Breast epithelium (tissue), 4 donors: ENCODE measurements at regions not wholly inside any gene's neighbourhood (a gene's known extent, or its start where the extent isn't known, plus 50 kb on each side); places are given as distances from the start of the nearest gene placed in this dataset.
"Not testable (repeated sequence)": the region's sequence is repeated elsewhere in the genome, so short reads cannot be mapped to it uniquely, and the experiment has no call there.

Experiments
- DNase-seq, 2 donors: peaks; one replicate each; pipeline ENCODE4 v3.0.0-alpha.2; 2019; ENCODE audit warnings: low spot score in 2 of 2
- H3K27ac ChIP-seq, 2 donors: fragments of 200-600 bp; sonication (generic) in 1 of 2; one replicate each; pipeline ENCODE4 v1.5.1; 2016 to 2019; ENCODE audit warnings: mild to moderate bottlenecking in 1 of 2
- H3K27me3 ChIP-seq, 2 donors: fragments of 200-600 bp; sonication (generic) in 1 of 2; one replicate each; pipeline versions ENCODE4 v1.5.1 to v1.6.0; 2017 to 2019; ENCODE audit warnings: control low read depth in 1 of 2, mild to moderate bottlenecking in 1 of 2
- H3K36me3 ChIP-seq: fragments of 200-600 bp; one replicate; pipeline ENCODE4 v1.5.1; 2019
- H3K4me1 ChIP-seq, 2 donors: fragments of 200-600 bp; sonication (generic); one replicate each; pipeline ENCODE4 v1.5.1; 2016 to 2019; ENCODE audit warnings: control low read depth in 1 of 2
- H3K4me3 ChIP-seq, 3 donors: fragments of 200-600 bp; sonication (generic); 1 replicate in 2 of 3; 2 replicates in 1 of 3; pipeline ENCODE4 v1.5.1; 2016 to 2019; ENCODE audit warnings: mild to moderate bottlenecking in 3 of 3, moderate library complexity in 2 of 3
- H3K9me3 ChIP-seq, 2 donors: fragments of 200-600 bp; sonication (generic) in 1 of 2; one replicate each; pipeline ENCODE4 v1.5.1; 2016 to 2019; ENCODE audit warnings: control low read depth in 1 of 2
- POLR2A ChIP-seq: fragments of 450-650 bp; IDR thresholded peaks from one replicate; pipeline ENCODE4 v1.6.1; 2016; ENCODE audit warnings: antibody characterized with exemption, mild to moderate bottlenecking, moderate library complexity
- POLR2AphosphoS5 ChIP-seq, 3 donors: sonication (generic); formaldehyde crosslinking; IDR thresholded peaks; one replicate each; pipeline ENCODE4 v1.6.1; 2017; ENCODE audit warnings: antibody characterized with exemption in 3 of 3
- intact Hi-C: fragments of 100-400 bp; cut with DNase I; formaldehyde crosslinking; loops from one replicate; pipeline ENCODE4 v1.15.1; 2023; ENCODE audit warnings: low total_unique reads
- TF ChIP-seq, protein P1 (sequence below), 3 donors: fragments of 450-650 bp; IDR thresholded peaks; one replicate each; pipeline ENCODE4 v1.5.1; 2016 to 2017; ENCODE audit warnings: antibody characterized with exemption in 3 of 3, mild to moderate bottlenecking in 3 of 3, moderate library complexity in 3 of 3

DNA sequence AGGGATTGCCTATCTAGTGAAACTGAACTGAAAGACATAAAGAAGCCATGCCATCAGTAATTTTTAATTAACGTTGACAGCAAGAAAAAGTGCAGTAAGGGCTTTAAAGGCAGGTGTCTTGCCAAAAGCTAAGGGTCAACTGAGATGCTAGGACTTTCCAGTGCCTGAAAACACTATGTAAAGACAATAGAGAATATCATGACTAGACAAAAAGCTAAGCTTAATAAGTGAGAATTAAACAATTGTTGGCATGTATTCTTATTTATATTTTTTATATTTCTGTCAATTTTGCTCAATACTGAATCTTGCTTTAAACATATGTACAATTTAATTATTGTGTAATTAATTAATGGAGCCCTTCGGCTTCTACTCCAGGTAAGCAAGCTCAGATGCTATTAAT, 803.1 kb downstream of the IGSF11 start:
- DNase-seq: no peak

DNA sequence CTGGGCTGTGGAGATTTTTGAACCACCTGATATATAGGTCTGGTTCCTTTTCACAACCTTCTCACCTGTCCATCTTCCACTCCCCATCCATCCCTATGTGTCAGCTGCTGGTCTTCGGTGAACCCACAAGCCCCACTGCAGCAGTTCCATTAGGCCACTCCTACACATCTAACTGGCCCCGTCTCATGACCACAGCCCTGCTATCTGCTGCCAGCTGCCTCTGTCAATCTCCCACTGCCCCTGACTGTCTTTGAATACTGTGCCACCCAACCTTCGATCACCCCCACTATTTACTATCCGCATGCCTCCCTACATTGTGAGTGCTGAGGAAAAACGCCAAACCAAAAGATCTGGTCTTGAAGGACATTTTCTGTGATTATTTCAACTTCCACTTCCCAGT, 795.4 kb downstream of the IGSF11 start:
- intact Hi-C loops: no loop called here
- no peaks in the 10 kb centered on the region for H3K36me3 ChIP-seq

More for the DNA sequence above, 803.1 kb downstream of the IGSF11 start:
- no peak for TF ChIP-seq POLR2A
- TF ChIP-seq POLR2AphosphoS5 (IDR thresholded peaks at IDR 0.05): no peak
- TF ChIP-seq, protein P1, sequence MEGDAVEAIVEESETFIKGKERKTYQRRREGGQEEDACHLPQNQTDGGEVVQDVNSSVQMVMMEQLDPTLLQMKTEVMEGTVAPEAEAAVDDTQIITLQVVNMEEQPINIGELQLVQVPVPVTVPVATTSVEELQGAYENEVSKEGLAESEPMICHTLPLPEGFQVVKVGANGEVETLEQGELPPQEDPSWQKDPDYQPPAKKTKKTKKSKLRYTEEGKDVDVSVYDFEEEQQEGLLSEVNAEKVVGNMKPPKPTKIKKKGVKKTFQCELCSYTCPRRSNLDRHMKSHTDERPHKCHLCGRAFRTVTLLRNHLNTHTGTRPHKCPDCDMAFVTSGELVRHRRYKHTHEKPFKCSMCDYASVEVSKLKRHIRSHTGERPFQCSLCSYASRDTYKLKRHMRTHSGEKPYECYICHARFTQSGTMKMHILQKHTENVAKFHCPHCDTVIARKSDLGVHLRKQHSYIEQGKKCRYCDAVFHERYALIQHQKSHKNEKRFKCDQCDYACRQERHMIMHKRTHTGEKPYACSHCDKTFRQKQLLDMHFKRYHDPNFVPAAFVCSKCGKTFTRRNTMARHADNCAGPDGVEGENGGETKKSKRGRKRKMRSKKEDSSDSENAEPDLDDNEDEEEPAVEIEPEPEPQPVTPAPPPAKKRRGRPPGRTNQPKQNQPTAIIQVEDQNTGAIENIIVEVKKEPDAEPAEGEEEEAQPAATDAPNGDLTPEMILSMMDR (IDR thresholded peaks at IDR 0.05): no peak
- intact Hi-C loops: no loop called here
- Histone ChIP-seq H3K27me3 (no peaks in the 10 kb centered on the region), H3K4me1 (no peaks in the 10 kb centered on the region), H3K36me3 (no peaks in the 10 kb centered on the region), H3K4me3 (no peak overlapping the region), H3K9me3 (no peaks in the 10 kb centered on the region), H3K27ac (no peak overlapping the region)

DNA sequence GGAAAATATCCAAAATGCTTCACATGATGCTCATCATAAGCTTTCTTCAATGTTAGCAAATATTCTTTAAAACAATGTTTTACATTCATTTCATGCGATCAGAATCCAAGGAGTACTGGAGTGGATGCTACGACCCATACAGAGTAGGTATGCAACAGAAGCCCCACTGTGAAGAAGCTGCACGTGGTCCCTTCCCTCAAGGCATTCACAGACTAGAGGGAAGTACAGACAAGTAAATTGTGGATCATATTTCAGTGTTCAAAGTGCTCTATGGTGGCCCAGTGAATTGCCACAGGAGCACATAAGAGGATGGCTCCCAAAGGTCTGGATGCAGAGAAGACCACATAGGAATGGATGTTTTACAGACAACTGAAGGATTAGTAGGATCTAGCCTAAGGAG, 789.9 kb downstream of the IGSF11 start:
- Histone ChIP-seq H3K4me1 (no peaks in the 10 kb centered on the region), H3K27ac (no peak overlapping the region), H3K36me3 (no peaks in the 10 kb centered on the region), H3K27me3 (no peaks in the 10 kb centered on the region), H3K9me3 (no peaks in the 10 kb centered on the region), H3K4me3 (no peak overlapping the region)
- no peak for DNase-seq
- intact Hi-C loops: no loop called here
- TF ChIP-seq POLR2AphosphoS5 (IDR thresholded peaks at IDR 0.05) (no peak), POLR2A (no peak)
- TF ChIP-seq, protein P1 (IDR thresholded peaks at IDR 0.05): no peak

More for the DNA sequence above, 795.4 kb downstream of the IGSF11 start:
- Histone ChIP-seq H3K9me3 (no peaks in the 10 kb centered on the region), H3K27me3 (no peaks in the 10 kb centered on the region), H3K4me3 (no peak overlapping the region), H3K4me1 (no peaks in the 10 kb centered on the region), H3K27ac (no peak overlapping the region)
- DNase-seq: no peak
- TF ChIP-seq, protein P1 (IDR thresholded peaks at IDR 0.05): no peak
- TF ChIP-seq POLR2A: no peak
- TF ChIP-seq POLR2AphosphoS5 (IDR thresholded peaks at IDR 0.05): no peak

DNA sequence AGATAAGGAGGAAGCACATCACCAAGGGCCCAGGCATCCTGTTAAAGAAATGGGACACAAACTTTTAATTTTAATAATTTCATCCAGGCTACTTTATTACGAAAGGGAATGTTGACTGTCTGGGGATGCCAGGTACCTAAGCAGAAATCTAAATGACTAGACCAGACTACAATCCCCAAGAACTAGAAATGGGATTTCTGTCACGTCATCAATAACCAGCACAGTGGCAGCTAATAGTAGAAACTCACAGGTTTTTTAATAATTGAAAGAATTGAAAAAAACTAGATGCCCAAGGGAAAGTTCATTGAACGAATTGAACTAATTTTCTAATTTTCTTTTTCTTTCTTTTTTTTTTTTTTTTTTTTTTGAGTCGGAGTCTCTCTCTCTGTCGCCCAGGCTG, 789.3 kb downstream of the IGSF11 start:
- TF ChIP-seq POLR2AphosphoS5 (IDR thresholded peaks at IDR 0.05) (no peak), POLR2A (no peak)
- TF ChIP-seq, protein P1 (IDR thresholded peaks at IDR 0.05): no peak
- Histone ChIP-seq H3K36me3 (no peaks in the 10 kb centered on the region), H3K27ac (no peak overlapping the region), H3K27me3 (no peaks in the 10 kb centered on the region), H3K4me3 (no peak overlapping the region), H3K9me3 (no peaks in the 10 kb centered on the region), H3K4me1 (no peaks in the 10 kb centered on the region)
- intact Hi-C loops: no loop called here
- no peak for DNase-seq

DNA sequence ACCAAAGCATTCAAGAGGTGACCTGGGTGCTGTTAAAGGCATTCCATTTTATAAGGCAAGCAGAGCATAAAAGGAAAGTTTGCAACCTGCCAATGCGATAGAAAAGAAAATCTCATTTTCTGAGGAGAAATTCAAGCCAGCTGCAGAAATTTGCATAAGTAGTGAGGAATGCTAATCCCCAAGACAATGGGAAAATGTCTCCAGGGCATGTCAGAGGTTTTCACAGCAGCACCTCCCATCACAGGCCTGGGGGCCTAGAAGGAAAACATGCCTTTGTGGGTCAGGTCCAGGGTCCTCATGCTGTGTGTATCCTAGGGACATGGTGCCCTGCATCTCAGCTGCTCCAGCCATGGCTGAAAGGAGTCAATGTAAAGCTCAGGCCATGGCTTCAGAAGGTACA, 775.8 kb downstream of the IGSF11 start:
- DNase-seq, H3K36me3 ChIP-seq, H3K27ac ChIP-seq, H3K27me3 ChIP-seq, H3K4me1 ChIP-seq, intact Hi-C loops, H3K4me3 ChIP-seq: not testable (repeated sequence)
- H3K9me3 ChIP-seq: peaks cover 0 to 10% of the 10 kb centered on the region in 2 donors

DNA sequence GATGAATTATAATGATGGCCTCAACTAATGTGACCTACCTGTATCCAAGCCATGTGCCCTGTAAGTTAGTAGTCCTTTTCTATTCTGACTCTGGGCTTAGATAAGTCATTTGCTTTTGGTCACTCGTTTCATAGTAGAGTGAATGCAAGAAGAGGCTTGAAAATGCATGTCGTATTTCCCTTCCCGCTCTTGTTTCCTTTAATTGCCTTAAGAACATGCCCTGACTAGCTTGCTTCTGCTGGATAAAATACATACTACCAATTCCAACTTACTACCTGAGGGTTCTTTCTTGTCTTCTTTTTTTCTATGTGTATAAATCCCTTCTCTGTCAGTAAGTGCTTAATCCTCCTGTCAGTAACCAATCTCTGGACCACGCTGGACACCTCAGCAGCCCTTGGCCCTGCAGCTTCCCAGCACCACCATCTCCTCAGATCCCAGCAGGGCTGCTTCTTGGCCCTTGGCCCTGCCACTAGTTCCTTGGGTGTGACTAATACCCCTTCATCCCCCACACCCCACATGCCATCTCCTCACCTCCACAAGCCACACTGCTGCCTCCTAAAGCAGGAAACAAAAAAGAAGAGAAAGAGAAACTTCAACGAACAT, 771.7 kb downstream of the IGSF11 start:
- TF ChIP-seq, protein P1 (IDR thresholded peaks at IDR 0.05): no peak
- TF ChIP-seq POLR2A: no peak
- DNase-seq: no peak
- Histone ChIP-seq H3K4me1 (no peaks in the 10 kb centered on the region), H3K4me3 (no peak overlapping the region), H3K27ac (no peak overlapping the region), H3K9me3 (peaks cover 0 to 18% of the 10 kb centered on the region in 2 donors), H3K36me3 (no peaks in the 10 kb centered on the region), H3K27me3 (no peaks in the 10 kb centered on the region)
- intact Hi-C loops: no loop called here
